Subcutaneous abdominal adipose tissue (tissue), 5 donors: ENCODE measurements at regions not wholly inside any gene's neighbourhood (a gene's known extent, or its start where the extent isn't known, plus 50 kb on each side); places are given as distances from the start of the nearest gene placed in this dataset.

Experiments used
- H3K27ac ChIP-seq: one replicate; pipeline ENCODE4 v1.7.0; 2013; ENCODE audit warnings: low read depth, mild to moderate bottlenecking, inconsistent platforms, low read length, moderate library complexity
- H3K27me3 ChIP-seq, 5 donors: one replicate each; pipeline ENCODE4 v1.7.0; 2013; ENCODE audit warnings: low read length in 5 of 5, inconsistent platforms in 1 of 5; ENCODE audit not compliant: control insufficient read depth in 5 of 5, insufficient read depth in 4 of 5
- H3K36me3 ChIP-seq, 5 donors: one replicate each; pipeline ENCODE4 v1.7.0; 2013; ENCODE audit warnings: low read length in 5 of 5; ENCODE audit not compliant: control insufficient read depth in 5 of 5, insufficient read depth in 5 of 5
- H3K4me1 ChIP-seq, 5 donors: one replicate each; pipeline ENCODE4 v1.7.0; 2013; ENCODE audit warnings: low read length in 5 of 5, mild to moderate bottlenecking in 3 of 5, moderate library complexity in 1 of 5; ENCODE audit not compliant: control insufficient read depth in 5 of 5, insufficient read depth in 5 of 5
- H3K4me3 ChIP-seq, 5 donors: one replicate each; pipeline ENCODE4 v1.7.0; 2013; ENCODE audit warnings: low read length in 5 of 5, low read depth in 1 of 5
- H3K9ac ChIP-seq, 5 donors: one replicate each; pipeline ENCODE4 v1.7.0; 2013; ENCODE audit warnings: low read length in 5 of 5, mild to moderate bottlenecking in 4 of 5, moderate library complexity in 3 of 5
- H3K9me3 ChIP-seq, 5 donors: one replicate each; pipeline ENCODE4 v1.7.0; 2013; ENCODE audit warnings: low read length in 5 of 5; ENCODE audit not compliant: control insufficient read depth in 5 of 5
- donor health status: healthy.
- donor health status: healthy.
- donor health status: healthy.
- donor health status: healthy.
- donor health status: healthy.

DNA sequence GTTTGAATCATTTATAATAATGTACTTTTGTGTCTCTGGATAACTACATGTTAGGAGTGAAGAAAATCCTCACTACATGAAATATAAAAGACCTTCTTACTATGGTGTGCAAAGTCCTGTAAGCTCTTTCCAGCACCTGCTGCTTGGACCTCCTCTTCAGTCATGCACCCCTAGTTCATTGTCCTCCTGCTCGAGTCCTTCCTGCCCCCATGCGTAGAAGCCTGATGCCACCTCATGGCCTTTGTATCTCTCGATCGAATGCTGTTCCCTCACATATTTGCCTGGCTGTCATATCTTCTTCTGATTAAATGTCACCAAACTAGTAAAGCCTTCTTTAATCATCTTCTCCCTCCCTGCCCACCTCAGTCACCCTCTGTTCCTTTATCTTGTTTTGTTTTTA lies 49.9 kb upstream of the SUCLG2 start:
- no peak overlapping the region for H3K9ac ChIP-seq
- H3K4me1 ChIP-seq = no peaks in the 10 kb centered on the region
- no peak overlapping the region for H3K27ac ChIP-seq
- H3K36me3 ChIP-seq = peaks cover 0 to 4% (median 0%) of the 10 kb centered on the region in 5 donors
- H3K9me3 ChIP-seq = no peaks in the 10 kb centered on the region
- H3K27me3 ChIP-seq = no peaks in the 10 kb centered on the region
- H3K4me3 ChIP-seq = no peak overlapping the region
